Panc1 (cell line): ENCODE measurements at regions not wholly inside any gene's neighbourhood (a gene's known extent, or its start where the extent isn't known, plus 50 kb on each side); places are given as distances from the start of the nearest gene placed in this dataset.
"Not testable (repeated sequence)": the region's sequence is repeated elsewhere in the genome, so short reads cannot be mapped to it uniquely, and the experiment has no call there.

Source experiments
- ATAC-seq: fragments of 200-7000 bp; cut with Tn5 transposase; 2 replicates; pipeline ENCODE4 v1.9.1; 2020; ENCODE audit warnings: mild to moderate bottlenecking, moderate library complexity
- BruUV-seq: library from RNA; stranded (reverse); fragments of 400-500 nt; replicated peaks from 2 replicates; lab custom pipeline; 2021; lab: Mats Ljungman, UMichigan
- CTCF ChIA-PET: fragments of 300-600 bp; sonication (Branson Sonifier 250); formaldehyde crosslinking; loops from one replicate; lab custom pipeline; 2022; ENCODE audit warnings: antibody characterized with exemption; lab: Charles Lee
- POLR2A ChIA-PET: fragments of 300-600 bp; sonication (Branson Sonifier 250); formaldehyde crosslinking; loops from one replicate; lab custom pipeline; 2022; ENCODE audit warnings: antibody characterized with exemption; lab: Charles Lee
- DNase-seq: peaks from one replicate; pipeline ENCODE4 v3.0.0-alpha.2; 2010; ENCODE audit warnings: low read depth, low spot score
- H3K27ac ChIP-seq: 2 replicates; pipeline ENCODE4 v1.5.1; 2011; ENCODE audit warnings: mild to moderate bottlenecking, low read length, inconsistent platforms
- H3K27me3 ChIP-seq: fragments of 200-500 bp; sonication (Bioruptor generic); 2 replicates; pipeline ENCODE4 v1.6.0; 2014; ENCODE audit warnings: low read length, inconsistent platforms; ENCODE audit not compliant: control insufficient read depth, insufficient read depth
- H3K36me3 ChIP-seq: fragments of 200-500 bp; sonication (Bioruptor generic); 2 replicates; pipeline ENCODE4 v1.5.1; 2014; ENCODE audit warnings: inconsistent platforms, mild to moderate bottlenecking, low read length, moderate library complexity; ENCODE audit not compliant: control insufficient read depth, insufficient read depth
- H3K4me1 ChIP-seq: 2 replicates; pipeline ENCODE4 v1.5.1; 2011; ENCODE audit warnings: inconsistent platforms, mild to moderate bottlenecking, low read length, moderate library complexity; ENCODE audit not compliant: control insufficient read depth, insufficient read depth
- H3K4me3 ChIP-seq, 2 experiments: 2 replicates each; pipeline ENCODE4 v1.5.1; 2011 to 2012; ENCODE audit warnings: low read depth in 2 of 2, low read length in 2 of 2, mild to moderate bottlenecking in 2 of 2, inconsistent platforms in 1 of 2, moderate library complexity in 1 of 2
- H3K9me3 ChIP-seq: fragments of 200-500 bp; sonication (Bioruptor generic); 2 replicates; pipeline ENCODE4 v1.5.1; 2014; ENCODE audit warnings: low read depth, mild to moderate bottlenecking, inconsistent platforms, low read length, moderate library complexity; ENCODE audit not compliant: control insufficient read depth, insufficient read depth
- in situ Hi-C: cut with HindIII; loops from 2 replicates; pipeline ENCODE4 v1.10.0; 2016; ENCODE audit warnings: low sequenced_read_pairs, low pct_unique_long_range_greater_than_20kb
- intact Hi-C: fragments of 100-400 bp; cut with micrococcal nuclease; formaldehyde crosslinking; loops from one replicate; pipeline ENCODE4 v1.10.0; 2022; ENCODE audit not compliant: unreplicated experiment

DNA sequence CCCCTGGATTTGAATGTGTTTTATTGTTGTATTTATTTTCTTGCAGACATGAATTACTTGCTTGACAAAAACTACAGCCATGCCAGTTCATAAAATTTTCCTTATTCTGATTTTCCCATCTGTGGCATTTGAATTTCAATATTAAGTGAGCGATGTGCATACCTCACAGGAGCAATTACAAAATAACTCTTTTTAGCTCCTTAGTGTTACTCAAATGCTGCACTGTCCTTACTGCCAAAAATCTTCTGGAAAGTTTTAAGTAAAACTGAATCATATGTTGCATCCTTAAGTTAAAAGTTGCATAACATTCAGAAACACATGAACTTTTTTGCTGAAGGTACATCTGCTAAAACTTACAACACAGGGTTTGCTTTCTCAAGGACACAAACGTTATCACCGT lies 120.1 kb downstream of the OR4M2 start:
- in situ Hi-C loops, ATAC-seq, H3K36me3 ChIP-seq, CTCF ChIA-PET, BruUV-seq, H3K4me1 ChIP-seq, DNase-seq, intact Hi-C loops, H3K27ac ChIP-seq, H3K27me3 ChIP-seq, H3K4me3 ChIP-seq, POLR2A ChIA-PET, H3K9me3 ChIP-seq: not testable (repeated sequence)

DNA sequence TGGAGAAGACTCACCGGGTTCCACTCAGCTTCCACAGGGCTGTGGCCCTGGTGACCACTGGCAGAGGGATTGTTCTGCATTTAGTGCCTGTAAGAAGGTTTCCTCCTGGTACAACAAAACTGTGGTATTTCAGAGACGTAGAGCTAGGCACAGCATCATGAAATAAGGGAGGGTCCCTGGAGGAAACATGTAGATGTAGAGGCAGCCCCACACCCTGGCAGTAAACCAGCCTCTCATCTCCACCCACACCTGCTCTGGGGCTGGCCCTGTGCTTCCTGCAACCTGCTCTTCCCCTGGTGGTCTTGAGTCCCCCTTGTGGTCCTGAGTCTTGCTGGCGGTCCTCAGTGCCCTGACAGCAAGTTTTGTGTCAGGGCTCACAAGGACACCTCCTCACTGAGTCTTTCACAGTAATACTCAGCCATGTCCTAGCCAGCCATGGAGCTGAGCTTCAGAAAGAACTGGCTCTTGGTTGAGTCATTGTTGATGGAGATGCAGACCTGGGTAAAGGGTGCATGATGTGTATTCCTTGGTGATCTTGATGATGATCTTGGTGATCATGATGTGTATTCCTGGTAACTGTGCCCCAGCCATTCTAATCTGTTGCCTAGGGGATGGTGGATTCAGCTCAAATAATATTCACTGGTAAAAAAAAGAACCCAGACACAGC lies 121.8 kb downstream of the OR4M2 start:
- intact Hi-C loops, BruUV-seq, H3K27me3 ChIP-seq, CTCF ChIA-PET, ATAC-seq, H3K9me3 ChIP-seq, H3K36me3 ChIP-seq, H3K27ac ChIP-seq, DNase-seq, H3K4me3 ChIP-seq, H3K4me1 ChIP-seq, in situ Hi-C loops, POLR2A ChIA-PET: not testable (repeated sequence)

DNA sequence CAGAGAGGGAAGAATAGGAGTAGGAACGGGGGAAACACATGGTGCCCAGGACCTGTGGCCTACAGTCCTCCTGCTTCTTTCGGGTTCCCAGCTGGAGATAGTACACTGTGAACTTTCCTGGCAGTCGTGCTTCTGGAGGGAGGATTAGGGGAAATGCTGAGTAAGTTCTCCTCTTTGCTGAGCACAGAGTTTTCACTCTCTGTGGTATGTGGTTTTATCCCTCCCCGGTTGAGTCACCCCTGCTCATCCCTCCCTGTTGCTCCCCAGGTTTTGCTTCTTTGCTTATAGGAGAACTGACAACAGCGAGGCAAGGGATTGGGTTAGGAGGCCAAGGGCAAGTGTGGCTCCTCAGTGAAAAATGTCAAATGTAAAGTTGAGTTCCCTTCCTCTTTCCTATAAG lies 122.9 kb downstream of the OR4M2 start:
- H3K27me3 ChIP-seq, intact Hi-C loops, ATAC-seq, in situ Hi-C loops, BruUV-seq, H3K4me1 ChIP-seq, POLR2A ChIA-PET, CTCF ChIA-PET, DNase-seq, H3K9me3 ChIP-seq, H3K27ac ChIP-seq, H3K36me3 ChIP-seq, H3K4me3 ChIP-seq: not testable (repeated sequence)

DNA sequence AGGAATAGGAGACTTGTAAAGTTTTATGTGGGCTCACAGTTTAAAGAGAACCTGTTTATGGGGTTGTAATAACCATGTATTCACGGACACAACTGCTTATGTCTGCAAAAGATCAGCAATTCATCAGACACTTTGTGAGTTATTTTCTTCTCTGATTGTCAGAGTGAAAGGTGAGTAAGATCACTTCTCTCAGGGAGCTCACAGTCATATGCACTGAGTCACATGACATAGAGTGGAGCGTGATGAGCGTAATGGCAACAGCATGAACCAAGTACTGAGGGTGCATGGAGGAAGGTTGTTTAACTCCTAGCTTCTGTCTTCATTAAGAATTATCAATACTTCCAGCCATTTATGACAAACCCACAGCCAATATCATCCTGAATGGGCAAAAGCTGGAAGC lies 128.8 kb downstream of the OR4M2 start:
- H3K9me3 ChIP-seq, CTCF ChIA-PET, BruUV-seq, intact Hi-C loops, H3K4me3 ChIP-seq, ATAC-seq, DNase-seq, H3K4me1 ChIP-seq, H3K27ac ChIP-seq, H3K36me3 ChIP-seq, H3K27me3 ChIP-seq, in situ Hi-C loops, POLR2A ChIA-PET: not testable (repeated sequence)

DNA sequence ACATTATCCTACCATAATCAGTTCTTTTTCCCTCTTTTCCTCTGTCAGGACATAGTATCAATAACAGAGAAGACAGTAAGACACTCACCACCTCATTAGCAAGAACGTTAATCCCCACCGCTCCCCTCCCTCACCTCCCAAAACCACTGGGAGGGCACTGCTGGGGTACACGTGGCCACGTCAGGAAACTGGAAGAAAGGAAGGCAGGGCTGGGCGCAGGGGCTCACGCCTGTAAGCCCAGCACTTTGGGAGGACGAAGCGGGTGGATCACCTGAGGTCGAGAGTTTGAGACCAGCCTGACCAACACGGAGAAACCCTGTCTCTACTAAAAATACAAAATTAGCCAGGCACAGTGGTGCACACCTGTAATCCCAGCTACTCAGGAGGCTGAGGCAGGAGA lies 142.3 kb downstream of the OR4M2 start:
- in situ Hi-C loops, H3K9me3 ChIP-seq, DNase-seq, intact Hi-C loops, POLR2A ChIA-PET, ATAC-seq, H3K36me3 ChIP-seq, BruUV-seq, H3K4me3 ChIP-seq, H3K27ac ChIP-seq, H3K27me3 ChIP-seq, H3K4me1 ChIP-seq: not testable (repeated sequence)
- CTCF ChIA-PET = interaction anchor here (0.6 to 1.3 kb wide), 6 partner anchors 12 to 1874 kb away, joined by 3 to 12 read pairs (median 5); no protein-coding TSS in a partner anchor
